Stimulated activated CD4-positive, alpha-beta T cell treated with anti-CD3 and anti-CD28 coated beads, Interleukin-2, amount 100 ng/mL, for 4 hours (primary cell): ENCODE measurements at regions not wholly inside any gene's neighbourhood (a gene's known extent, or its start where the extent isn't known, plus 50 kb on each side); places are given as distances from the start of the nearest gene placed in this dataset.
"Not testable (repeated sequence)": the region's sequence is repeated elsewhere in the genome, so short reads cannot be mapped to it uniquely, and the experiment has no call there.

Experiments
- DNase-seq: peaks from one replicate; pipeline ENCODE4 v3.0.0-alpha.2; 2020; ENCODE audit warnings: low read depth

DNA sequence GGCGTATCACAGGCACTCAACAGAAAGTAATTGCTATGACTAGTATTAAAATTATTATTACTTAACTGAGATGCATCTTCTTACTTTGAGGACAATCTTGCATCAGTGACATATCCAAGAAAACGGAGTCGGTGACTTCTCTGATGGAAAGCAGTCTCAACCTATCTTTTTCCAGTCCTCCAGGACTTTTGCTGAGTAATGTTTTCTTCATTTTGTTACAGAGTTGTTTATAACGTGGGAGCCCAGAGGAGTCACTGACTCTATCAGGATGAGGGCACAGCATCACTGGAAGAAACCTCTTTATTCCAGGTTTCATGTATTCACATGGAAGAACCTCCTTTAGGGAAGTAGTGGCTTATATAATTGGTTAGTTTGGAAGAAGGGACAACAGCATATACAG lies 51.5 kb upstream of the MELK start:
- no peak for DNase-seq

DNA sequence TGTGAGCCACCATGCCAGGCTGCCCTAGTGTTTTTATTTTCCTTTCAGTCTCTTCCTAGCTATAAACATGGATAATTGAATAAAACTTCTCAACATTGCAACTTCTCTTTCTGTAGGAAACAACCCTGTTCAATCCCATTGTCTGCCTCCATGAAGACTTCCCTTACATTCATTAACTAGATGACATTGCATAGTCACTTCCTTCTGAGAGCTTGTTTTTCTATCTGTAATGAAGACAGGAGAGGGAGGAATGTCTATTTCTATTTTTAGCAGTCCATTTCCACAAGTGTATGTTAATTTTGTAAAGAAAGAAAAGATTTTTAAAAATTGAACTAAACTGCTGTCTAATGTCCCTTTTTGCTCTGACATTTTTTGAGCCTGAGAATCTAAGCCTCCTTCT lies 55.6 kb upstream of the MELK start:
- DNase-seq, result no peak

DNA sequence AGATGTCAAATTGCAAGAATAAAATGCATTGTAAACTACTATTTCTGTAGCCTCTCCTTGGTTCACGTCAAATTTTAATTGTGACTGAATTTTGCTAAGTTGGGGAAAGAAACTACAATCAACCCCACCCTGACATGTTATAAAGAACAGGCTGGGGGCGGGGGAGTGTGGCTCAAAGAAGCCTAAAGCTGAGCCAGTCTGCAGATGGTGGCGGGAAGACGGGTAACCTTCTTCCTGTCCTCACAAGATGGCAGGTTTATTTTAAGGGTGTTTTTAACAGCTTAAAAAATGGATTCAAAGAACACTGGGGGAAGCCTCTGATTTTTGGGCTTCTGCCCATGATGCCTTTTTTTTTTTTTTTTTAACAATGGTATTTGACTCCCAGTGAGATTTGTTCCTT lies 68.5 kb upstream of the MELK start:
- DNase-seq, result no peak

DNA sequence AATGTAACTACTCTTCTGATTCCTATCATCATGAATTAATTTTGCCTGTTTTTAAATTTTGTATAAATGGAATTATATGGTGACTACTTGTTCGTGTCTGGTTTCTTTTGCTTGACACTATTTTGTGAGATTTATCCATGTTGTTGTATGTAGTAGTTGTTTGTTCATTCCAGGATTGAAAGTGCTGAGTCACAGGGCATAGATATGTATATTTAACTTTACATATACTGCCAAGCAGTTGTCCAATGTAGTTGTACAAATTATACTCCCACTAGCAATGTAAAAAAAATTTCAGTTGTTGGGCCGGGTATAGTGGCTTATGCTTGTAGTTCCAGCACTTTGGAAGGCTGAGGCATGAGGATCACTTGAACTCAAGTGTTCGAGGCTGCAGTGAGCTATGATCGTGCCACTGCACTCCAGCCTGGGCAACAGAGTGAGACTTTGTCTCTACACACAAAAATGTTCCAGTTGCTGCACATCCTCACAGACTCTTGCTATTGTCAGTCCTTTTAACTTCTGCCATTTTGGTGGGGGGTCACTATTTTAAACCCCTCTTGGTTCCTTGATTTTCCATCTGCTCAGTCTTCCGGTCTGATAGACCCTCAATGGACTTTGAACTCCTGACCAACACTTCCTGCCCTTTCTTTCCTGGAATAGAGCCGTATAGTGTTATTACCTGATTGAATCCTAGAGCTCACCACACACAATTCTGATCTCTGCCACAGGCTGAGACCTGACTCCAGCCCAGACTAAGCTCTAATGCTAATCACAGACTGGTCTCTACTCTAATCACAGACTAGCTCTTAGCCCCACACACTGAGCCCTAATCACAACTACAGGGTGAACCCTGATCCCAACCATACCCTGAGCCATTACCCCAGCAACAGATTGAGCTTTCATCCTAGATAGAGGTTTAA lies 69.3 kb upstream of the MELK start:
- no peak for DNase-seq

GRCh38 chr9:36501727-36502126 lies 71.0 kb upstream of the MELK start:
- no peak for DNase-seq

GRCh38 chr9:36500931-36501330 lies 71.8 kb upstream of the MELK start:
- DNase-seq, result not testable (repeated sequence)

GRCh38 chr9:36499174-36499890 lies 73.4 kb upstream of the MELK start:
- no peak for DNase-seq

GRCh38 chr9:36493564-36493963 lies 79.1 kb upstream of the MELK start:
- peak; percentile 24 for DNase-seq

GRCh38 chr9:36492865-36493264 lies 79.8 kb upstream of the MELK start:
- no peak for DNase-seq

DNA sequence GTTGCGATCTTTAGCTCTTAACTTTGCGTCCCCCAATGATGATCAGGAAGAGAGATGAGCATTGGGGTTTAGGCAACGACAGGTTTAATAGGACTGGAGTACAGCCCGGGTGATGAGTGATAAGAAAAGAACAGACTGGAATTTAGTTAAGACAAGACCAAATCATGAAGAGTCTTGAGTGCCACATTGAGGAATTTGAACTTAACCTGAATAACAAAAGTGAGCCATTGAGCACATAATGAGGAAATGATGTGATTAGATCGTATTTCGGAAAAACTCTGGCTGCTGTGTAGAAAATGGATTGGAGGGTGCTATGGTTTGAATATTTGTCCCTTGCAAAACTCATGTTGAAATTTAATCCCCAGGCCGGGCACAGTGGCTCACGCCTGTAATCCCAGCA lies 83.2 kb upstream of the MELK start:
- DNase-seq, result no peak

DNA sequence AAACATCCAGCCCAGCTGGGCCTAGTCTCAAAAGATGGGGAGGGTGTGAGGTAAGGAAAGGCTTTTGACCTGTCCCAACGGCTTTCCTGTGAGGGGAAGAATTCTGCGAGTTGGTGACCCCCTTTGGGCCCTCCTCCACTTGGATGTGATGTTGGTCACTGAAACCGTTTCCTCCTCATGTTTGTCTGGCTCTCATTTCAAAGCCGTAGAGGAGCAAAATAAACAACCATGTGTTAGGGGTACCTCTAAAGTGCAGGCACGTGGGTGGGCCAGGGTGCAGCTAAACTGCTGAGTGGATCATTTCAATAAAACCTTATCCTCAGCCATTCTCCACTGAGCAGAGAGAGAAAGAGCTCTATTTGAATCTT lies 84.3 kb upstream of the MELK start:
- no peak for DNase-seq

- peak; percentile 90 for DNase-seq
Measured at GRCh38 chr9:36487482-36488388, 85.0 kb upstream of the MELK start.

DNA sequence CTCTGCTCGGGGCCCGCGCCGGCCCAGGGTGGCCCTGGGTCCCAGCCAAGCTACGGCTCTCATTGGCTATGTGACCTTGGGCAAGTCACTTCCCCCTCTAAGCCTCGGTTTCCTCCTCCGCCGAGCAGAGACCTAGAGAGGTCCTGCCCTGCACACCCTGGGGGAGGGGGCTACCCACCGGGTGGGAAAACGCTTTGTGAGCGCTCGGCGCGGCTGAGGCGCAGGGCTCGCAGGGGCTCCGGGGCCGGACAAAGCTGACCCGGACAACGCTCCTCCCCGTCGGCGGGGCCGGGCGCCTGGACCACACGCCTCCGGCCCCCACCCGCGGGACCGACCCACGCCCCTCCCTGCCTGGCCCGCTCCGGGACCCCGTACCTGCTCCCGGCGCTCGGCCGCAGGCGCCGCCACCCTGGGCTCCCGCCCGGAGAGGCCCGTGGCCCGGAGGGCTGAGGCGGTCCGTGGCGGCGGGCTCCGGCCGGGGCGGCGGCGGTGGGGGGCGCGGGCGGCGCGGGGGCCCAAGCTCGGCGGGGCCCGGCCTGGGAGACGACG lies 85.7 kb upstream of the MELK start:
- DNase-seq, result peak; percentile 22

DNA sequence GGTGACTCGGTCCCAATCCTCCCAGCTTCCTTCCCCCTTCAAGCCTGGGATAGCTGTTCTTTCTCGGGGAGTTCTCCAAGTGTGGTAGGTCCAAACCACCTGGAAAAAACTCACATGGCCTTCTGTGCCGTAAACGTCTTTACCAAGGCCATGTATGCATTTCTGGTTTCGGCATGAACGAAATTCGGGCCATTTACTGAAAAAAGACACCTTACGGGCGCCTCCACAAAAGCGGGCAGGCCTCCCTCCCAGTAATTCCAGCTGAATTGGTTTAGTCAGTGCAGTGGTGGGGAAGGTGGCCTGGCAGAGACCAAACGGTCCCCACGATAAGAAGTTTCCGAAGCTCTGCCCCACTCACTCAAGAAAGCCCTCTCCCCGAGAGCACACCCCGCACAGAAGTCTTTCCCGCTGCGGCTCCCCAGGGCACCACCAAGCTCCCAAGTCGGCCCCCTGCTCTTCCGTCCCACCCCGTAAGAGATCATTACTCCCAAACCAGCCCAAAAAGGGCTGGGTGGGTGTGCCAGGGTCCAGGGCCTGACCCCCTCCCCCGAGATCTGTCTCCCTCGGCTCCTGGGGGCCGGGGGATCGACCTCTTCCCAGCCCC lies 86.3 kb upstream of the MELK start:
- no peak for DNase-seq

DNA sequence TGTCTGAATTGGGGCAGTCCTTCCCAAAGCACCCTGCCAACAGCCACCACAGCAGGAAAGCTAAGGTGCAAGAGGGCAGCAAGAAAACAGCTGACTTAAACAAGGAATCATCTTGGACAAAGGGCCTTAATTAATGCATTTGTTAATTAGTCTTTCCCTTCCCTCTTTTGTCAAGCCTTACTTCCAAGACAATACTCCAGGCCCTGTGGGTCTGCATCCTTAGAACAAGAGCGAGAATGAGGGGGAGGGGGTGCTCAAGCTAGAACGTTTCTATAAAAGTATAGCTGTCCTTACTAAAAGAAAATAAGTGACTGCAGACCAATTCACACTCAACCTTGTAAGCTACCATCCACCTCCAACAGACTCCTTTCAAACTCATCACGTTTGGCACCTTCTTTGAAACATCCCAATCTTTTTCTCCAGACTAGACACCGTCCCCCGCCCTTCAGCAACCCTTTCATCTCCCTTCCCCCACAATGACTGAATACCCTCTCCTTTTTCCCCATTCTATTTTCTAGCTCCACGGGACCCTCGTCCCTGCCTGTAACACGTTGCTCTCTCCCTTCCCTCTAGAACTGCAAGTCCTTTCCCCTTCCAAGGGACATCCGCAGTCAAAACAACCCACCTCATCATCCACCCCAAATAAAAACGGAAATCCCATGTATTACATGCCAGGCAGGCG lies 85.7 kb upstream of the RNF38 start:
- no peak for DNase-seq

DNA sequence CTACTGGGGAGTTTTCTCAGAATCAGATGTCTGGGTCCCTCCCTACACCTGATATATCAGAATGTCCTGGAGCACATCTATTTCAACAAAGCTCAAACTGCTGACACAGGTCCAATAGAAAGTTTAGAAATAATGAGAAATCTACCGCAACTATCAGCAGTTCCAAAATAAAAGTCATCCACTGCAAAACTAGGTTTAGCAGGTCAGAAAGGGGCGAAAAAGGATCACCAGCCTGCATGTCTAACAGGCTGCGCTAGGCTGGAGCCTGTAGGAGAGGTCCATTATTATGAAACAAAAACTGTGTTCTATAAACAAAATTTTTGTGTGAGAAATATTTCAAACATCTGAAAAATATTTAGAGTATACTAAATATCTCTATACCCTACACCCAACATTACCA lies 84.1 kb upstream of the RNF38 start:
- DNase-seq, result no peak

DNA sequence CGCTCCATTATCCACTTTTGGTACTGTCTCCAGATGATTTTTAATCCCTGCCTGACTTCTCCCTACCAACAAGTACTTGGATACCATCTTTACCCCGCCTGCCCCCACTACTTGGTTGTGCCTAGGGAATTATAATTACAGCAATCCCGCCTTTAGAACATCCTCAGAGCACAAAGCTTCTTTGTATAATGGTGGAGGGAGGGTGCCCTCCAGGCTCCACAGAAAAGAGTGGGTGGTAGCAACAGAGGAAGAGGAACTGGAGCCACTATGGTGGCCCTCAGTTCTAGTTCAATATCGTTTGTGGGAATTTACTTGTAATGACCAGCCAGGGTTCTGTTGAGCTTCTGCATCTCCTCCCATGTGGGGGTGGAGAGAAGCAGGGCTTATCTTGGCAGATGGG lies 79.0 kb upstream of the RNF38 start:
- DNase-seq, result no peak

GRCh38 chr9:36471359-36471758 lies 71.3 kb upstream of the RNF38 start:
- no peak for DNase-seq

DNA sequence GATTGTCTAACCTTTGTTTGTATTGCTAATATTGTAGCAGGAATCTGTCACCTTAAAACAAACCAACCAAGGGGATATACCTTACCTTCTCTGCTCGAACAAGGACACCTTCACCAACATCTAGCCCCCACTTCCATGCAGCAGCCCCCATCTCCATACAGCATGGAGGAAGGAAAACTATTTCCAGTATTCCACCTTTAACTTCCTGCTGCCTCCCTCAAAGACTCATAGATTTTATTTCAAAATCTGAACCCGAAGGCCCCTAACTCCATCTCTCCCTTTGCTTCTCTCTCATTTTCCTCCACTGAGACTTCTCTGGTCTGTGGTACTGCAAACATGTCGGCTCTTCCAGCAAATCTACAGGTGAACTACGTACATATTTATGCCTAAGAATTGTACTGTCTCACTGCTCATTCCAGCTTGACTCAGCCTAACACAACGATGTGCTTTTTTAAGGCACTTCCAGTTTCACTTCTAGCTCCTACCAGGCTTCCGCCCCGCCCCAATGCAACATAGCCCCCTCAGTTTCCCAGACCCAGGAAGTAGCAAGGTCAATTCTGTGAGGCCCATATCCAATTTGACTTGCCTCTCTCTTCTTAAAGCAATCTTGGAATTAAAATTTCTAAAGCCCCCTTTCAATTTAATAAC lies 70.7 kb upstream of the RNF38 start:
- DNase-seq, result peak; percentile 65

DNA sequence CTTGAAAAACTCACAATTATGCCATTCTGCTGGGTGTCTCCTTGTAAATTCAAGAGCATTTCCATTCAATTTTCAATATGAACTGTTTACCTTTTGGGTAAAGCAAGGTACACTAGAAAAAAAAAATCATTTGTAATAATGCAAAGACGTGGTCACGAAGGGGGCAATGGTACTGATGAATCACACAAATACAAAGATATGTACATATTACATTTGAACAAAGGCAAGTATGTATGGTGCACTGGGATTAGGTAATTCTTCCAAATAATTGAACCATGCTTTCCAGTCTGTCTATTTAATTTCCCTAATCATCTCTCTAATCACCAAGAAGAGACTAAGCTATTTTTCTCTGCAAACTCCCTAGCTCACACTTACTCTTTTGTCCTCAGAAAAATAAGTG lies 63.4 kb upstream of the RNF38 start:
- no peak for DNase-seq

DNA sequence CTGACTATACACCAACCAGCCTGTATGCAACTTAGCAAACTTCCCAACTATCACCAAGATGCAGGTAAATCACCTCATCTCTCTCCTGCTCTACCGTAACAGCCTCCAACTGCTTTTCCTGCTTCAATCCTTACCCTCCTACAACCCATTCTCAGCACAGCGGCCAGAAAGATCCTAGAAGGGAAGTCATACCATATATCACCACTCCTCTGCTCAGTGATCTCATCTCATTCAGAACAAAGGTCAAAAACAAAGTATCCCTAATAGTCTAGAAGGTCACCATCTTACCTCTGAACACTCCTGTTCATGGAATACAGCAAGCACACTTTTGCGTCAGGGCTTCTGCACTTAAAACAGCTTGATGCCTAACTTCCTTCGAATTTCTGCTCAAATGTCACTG lies 62.2 kb upstream of the RNF38 start:
- no peak for DNase-seq
